Motor neuron (in vitro differentiated cells): ENCODE measurements at regions not wholly inside any gene's neighbourhood (a gene's known extent, or its start where the extent isn't known, plus 50 kb on each side); places are given as distances from the start of the nearest gene placed in this dataset.

Source experiments
- ATAC-seq, 8 experiments: fragments of 200-7000 bp; cut with Tn5 transposase; replicated peaks in 6 of 8; 2 replicates each; pipeline ENCODE4 v1.8.0; 2021; ENCODE audit warnings: mild to moderate bottlenecking in 8 of 8, moderate library complexity in 8 of 8
- H3K27ac ChIP-seq, 2 donors: fragments of 250-450 bp; sonication (Bioruptor Pico); 2 replicates each; pipeline ENCODE4 v1.9.0; 2021; ENCODE audit warnings: antibody characterized with exemption in 2 of 2, mild to moderate bottlenecking in 2 of 2, moderate library complexity in 1 of 2
- H3K4me1 ChIP-seq, 2 donors: fragments of 250-450 bp; sonication (Bioruptor Pico); replicated peaks in 1 of 2; 2 replicates each; pipeline ENCODE4 v1.6.1; 2021; ENCODE audit warnings: antibody characterized with exemption in 2 of 2, mild to moderate bottlenecking in 2 of 2, moderate library complexity in 1 of 2
- H3K4me3 ChIP-seq, 5 donors: fragments of 250-450 bp; sonication (Bioruptor Pico); 2 replicates each; pipeline ENCODE4 v1.9.0; 2021; ENCODE audit warnings: antibody characterized with exemption in 5 of 5, mild to moderate bottlenecking in 5 of 5, moderate library complexity in 4 of 5
- WGBS, 10 experiments: fragments of 450-650 bp; shearing (Covaris generic); methylation state at CpG; one replicate each; pipeline ENCODE4 v1.0.0; 2022; 5-methylcytosine and 5-hydroxymethylcytosine counted together
- in situ Hi-C, 9 experiments: fragments of 400-800 bp; cut with MboI; loops; one replicate each; pipeline ENCODE4 v1.15.0; 2021; ENCODE audit warnings: low sequenced_read_pairs in 9 of 9, low pct_unique_long_range_greater_than_20kb in 2 of 9; ENCODE audit not compliant: unreplicated experiment in 9 of 9

DNA sequence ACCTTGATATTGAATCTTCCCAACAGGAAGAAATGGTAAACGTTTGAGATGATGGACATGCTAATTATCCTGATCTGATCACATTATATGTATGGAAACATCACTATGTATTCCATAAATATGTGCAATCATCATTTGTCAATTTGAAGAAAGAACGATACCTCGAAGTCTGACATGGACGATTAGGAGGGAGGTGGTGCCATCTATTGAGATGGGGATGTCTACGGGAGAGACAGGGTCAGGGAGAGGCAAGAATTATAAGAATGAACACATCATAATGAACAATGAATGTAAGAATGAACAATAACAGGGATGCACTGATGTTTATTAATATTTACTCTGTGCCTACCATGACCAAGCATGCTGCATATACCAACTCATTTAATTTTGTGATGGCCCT is 93.7 kb upstream of the SOD3 start:
- Histone ChIP-seq H3K4me3 (no peak overlapping the region), H3K4me1 (peaks cover 12 to 15% of the 10 kb centered on the region in 2 donors), H3K27ac (no peak overlapping the region)
- in situ Hi-C loops = no loop called here
- ATAC-seq = no peak
- 30 to 100% (median 74%) methylated on average over 2 to 5 of the region's 5 CpGs; no CpG with 5 or more reads in 2 of the 10 experiments for WGBS, 10 experiments

DNA sequence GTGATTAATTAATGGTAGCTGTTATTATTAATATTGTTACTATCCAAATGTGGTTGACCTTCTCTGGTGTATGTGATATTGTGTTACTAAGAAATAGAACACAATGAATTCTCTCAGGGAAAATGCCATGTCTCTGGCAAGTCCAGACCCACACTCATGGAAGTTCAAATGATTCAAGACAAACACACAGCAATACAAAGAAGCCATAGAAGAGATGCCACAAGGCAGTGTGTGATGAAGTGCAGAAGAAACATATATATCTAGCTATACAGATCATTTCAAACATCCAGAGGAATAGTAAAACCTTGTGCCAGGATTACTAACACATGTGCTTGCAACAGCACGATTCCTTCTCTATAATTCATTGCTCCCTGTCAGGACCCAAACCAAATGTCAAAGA is 93.1 kb upstream of the SOD3 start:
- Histone ChIP-seq H3K4me3 (no peak overlapping the region), H3K4me1 (peaks cover 12 to 15% of the 10 kb centered on the region in 2 donors), H3K27ac (no peak overlapping the region)
- peak in 1 of 8 experiments; percentile 59 for ATAC-seq
- in situ Hi-C loops = no loop called here
- 0 to 83% (median 54%) methylated on average over 1 of the region's 1 CpG; no CpG with 5 or more reads in 5 of the 10 experiments for WGBS, 10 experiments

DNA sequence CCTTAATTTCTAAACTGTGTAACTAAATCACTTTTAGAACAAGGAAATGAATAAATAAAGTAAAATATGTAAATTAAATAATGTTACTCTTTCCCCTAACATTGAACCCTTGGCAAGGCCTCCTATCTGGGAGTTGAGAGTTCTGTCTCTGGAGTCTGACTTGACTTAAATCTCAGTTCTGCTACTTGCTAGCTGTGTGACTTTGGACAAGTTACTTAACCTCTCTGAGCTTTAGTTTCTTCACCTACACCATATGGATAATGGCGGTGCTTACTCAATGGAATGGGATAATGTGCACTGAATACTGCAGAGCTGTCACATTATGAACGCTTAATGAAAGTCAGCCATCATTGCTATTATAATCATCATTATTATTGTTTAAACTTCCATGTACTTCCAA is 92.1 kb upstream of the SOD3 start:
- no peak for ATAC-seq
- in situ Hi-C loops = no loop called here
- Histone ChIP-seq H3K4me3 (no peak overlapping the region), H3K27ac (no peak overlapping the region), H3K4me1 (peaks cover 12 to 15% of the 10 kb centered on the region in 2 donors)
- WGBS, 10 experiments = 55 to 100% (median 92%) methylated on average over 1 to 2 of the region's 2 CpGs; no CpG with 5 or more reads in 3 of the 10 experiments

DNA sequence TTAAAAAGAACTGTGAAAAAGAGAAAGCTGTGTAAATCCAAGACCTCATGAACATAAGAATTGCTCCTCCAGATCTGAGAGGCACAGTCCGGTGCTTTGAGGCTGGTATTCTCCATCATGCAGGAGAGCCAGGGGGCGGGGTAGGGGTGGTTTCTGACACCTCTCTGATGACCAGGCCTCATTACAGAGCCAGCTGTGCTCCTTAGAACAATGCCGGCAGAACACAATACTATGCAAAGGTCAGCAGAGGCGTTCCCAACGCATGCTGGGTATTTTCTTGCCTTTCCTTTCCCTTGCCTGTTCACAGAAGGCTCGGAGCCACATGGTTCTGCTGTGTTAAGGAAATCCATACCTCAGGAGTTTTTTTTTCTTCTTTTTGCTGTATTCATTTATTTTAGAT is 91.2 kb upstream of the SOD3 start:
- Histone ChIP-seq H3K4me3 (no peak overlapping the region), H3K27ac (no peak overlapping the region), H3K4me1 (peaks cover 12 to 15% of the 10 kb centered on the region in 2 donors)
- peak in 5 of 8 experiments; percentile 62 to 99 (median 96) for ATAC-seq
- WGBS, 10 experiments = 7 to 80% (median 49%) methylated on average over 1 to 6 of the region's 6 CpGs; no CpG with 5 or more reads in 1 of the 10 experiments
- in situ Hi-C loops = no loop called here

DNA sequence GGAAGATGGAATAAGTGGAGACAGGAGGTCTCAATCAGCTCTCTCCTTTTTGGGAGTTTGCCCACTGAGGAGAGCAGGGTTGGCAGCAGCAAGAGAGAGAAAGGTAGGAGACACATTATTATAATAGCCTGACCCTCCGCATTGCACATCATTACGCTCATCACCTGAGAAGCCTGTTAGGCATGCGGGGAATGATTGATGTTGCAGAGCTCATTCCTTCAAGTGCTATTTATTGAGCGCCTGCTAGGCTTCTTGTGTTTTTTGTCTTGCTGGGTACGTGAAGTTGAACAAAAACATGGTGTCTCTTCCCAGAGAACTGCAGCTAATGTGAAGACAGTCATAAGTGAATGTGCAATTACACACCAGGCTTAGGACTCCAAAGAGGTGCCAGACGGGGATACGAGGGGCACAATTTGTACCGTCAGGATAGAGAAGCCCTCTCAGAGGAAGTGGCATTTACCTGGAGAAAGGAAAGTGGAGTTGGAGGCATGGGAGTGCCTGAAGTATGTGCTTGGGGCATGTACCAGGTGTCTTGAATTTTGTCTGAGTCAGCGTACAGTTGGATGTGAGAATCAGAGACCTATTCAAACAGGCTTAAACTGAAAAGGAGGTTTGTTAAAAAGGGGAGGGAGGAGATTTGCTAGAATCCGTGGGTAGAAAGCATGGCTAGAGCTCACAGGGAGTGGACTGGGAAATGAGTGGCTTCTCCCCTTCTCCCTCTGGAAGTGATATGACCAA is 90.2 kb upstream of the SOD3 start:
- Histone ChIP-seq H3K4me3 (no peak overlapping the region), H3K4me1 (peaks cover 12 to 15% of the 10 kb centered on the region in 2 donors), H3K27ac (no peak overlapping the region)
- ATAC-seq = no peak
- WGBS, 10 experiments = 38 to 100% (median 83%) methylated on average over 2 to 5 of the region's 10 CpGs; no CpG with 5 or more reads in 3 of the 10 experiments
- in situ Hi-C loops = no loop called here

DNA sequence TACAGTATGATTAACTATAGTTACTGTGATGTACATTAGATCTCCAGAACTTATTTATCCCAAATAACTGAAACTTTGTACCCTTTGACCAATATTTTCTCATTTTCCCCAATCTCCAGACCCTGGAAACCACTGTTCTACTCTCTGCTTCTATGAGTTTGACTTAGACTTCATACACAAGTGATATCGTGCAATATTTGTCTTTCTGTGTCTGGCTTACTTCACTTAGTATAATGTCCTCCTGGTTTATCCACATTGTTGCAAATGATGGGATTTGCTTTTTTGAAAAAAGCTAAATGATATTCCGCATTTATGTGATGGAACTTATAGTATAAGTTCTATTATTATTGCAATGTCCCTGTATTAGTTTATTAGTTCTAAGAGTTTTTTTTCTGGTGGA is 81.8 kb upstream of the SOD3 start:
- no peak for ATAC-seq
- Histone ChIP-seq H3K4me3 (no peak overlapping the region), H3K27ac (no peak overlapping the region), H3K4me1 (no peaks in the 10 kb centered on the region)
- in situ Hi-C loops = no loop called here
- WGBS, 10 experiments = 29 to 100% (median 46%) methylated on average over 1 to 2 of the region's 2 CpGs; no CpG with 5 or more reads in 2 of the 10 experiments

DNA sequence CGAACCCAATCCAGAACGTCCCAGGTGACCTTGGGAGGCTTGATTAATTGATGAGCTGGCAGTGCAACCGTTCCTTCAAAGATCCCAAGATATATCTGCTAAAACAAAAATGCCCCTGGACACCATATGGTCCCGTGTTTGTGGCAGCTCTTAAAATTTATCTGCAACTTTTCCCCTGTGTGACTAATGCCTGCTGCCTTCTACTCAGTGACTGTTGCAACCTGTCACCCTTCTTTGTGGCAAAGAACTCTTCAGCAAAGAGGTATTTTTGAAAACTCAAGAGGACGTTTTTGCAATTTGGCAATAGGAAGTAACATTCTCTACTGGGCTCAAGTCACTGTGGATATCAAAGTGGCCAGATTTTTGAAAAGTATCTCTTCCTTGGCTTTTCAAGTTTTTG is 75.8 kb upstream of the SOD3 start:
- 0 to 89% (median 50%) methylated on average over 1 to 5 of the region's 5 CpGs for WGBS, 10 experiments
- no peak for ATAC-seq

DNA sequence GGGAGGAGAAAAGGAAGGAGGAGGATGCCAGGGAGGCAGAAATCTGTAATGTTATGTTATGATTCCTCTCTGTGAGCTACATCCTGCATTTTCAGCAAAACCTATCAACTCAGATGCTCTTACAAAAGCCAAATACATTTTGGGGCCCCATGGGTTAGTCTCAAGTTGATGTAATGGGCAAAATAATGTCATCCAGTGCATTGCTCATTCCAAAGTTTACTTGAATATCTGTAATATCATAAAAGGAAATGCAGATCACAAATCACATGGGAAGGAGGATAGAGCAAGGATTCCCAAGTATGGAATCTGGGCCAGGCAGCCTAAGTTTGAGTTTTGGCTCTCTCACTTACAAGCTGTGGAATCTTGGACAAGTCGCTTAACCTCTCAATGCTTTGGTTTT is 74.9 kb upstream of the SOD3 start:
- in situ Hi-C loops = no loop called here
- WGBS, 10 experiments = 14 to 80% (median 63%) methylated on average over 1 of the region's 1 CpG; no CpG with 5 or more reads in 4 of the 10 experiments
- ATAC-seq = no peak
- Histone ChIP-seq H3K4me1 (no peaks in the 10 kb centered on the region), H3K4me3 (no peak overlapping the region), H3K27ac (no peak overlapping the region)

More for the DNA sequence above, 75.8 kb upstream of the SOD3 start:
- Histone ChIP-seq H3K4me3 (no peak overlapping the region), H3K27ac (no peak overlapping the region), H3K4me1 (no peaks in the 10 kb centered on the region)
- in situ Hi-C loops = no loop called here

DNA sequence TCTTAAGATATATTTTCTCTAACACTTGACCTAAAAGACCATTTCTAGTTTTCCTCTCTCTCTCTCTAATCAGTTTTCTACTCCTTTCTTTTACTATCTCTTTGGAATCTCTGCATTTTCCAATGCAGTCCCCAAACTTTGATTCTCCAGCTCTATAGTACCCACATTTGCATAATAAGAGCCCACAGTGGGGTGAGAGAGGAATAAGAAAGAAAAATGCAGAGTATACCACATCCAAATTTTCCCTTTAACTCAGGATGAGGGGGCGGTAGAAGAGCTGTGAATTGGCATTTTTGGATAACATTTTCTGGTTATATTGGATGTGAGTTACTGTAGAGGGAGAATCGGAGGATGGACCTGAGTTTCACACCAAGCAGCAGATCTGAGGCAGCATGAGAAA is 74.4 kb upstream of the SOD3 start:
- in situ Hi-C loops = no loop called here
- no peak overlapping the region for H3K4me3 ChIP-seq
- no peak overlapping the region for H3K27ac ChIP-seq
- ATAC-seq = no peak
- 0 to 86% (median 41%) methylated on average over 1 to 2 of the region's 2 CpGs for WGBS, 10 experiments
- H3K4me1 ChIP-seq = no peaks in the 10 kb centered on the region

DNA sequence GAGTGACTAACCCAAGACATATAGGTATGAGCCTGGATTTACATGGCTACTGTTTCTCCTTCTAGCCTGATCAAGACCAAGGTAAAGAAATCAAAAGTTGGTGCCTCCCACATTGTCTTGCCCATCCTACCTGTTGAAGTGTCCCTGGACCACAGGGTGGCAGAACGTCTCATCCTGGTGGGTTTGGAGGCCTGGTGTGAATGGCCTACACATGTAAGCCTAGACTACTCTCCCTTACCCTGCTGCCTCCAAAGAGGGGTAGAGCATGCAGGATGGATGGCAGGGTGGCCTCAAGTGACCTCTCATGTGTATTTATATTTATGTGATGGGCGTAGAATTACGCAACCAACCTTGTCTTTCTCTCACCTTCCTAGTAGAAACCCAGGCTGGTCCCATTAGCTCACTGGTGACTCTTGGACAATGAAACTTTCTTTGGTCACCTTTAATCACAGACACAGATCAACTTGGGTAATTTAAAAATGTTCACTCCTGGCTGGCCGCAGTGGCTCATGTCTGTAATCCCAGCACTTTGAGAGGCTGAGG is 73.3 kb upstream of the SOD3 start:
- in situ Hi-C loops = no loop called here
- ATAC-seq = no peak
- Histone ChIP-seq H3K4me1 (no peaks in the 10 kb centered on the region), H3K27ac (no peak overlapping the region), H3K4me3 (no peak overlapping the region)
- 39 to 100% (median 88%) methylated on average over 1 to 4 of the region's 4 CpGs; no CpG with 5 or more reads in 3 of the 10 experiments for WGBS, 10 experiments

DNA sequence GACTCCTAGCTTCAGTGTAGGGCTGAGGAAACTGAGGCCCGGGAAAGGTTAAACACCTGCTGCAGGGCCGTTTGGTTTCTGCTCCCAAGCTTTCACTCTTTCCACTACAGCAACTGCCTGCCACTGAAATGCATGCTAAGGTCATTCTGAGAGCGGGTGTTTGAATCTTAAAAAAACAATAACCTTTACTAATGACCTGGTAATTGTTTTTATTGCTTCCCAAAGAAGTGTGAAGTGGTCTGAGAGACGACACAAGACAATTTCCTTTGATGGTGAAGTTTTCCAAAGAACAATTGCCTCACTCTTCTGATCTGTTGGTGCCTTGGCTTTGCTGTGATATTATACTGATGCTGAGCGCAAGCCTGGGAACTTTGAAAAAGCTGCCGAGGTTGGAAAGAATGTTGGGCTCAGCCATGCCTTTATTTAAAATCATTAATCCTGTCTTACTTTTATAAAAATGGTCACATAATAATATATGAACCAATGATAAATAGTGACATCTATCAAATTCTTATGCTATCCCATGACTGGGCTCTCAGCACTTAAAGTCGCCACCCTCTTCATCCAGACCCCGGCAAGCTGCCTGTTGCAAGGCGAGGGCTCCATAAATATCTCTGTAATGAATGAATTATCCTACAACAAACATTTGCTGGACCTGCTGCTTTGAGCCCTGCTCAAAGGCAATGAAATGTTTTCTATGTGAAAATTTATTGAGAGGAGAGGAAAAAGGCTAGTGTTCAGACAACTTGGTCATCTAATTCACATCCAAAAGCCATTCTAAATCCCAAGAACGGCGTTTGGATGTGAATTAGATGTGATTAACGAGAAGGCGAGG is 67.8 kb upstream of the SOD3 start:
- WGBS, 10 experiments = 8 to 68% (median 47%) methylated on average over 4 to 11 of the region's 13 CpGs
- peak in 3 of 8 experiments; percentile 27 to 79 (median 77) for ATAC-seq
- Histone ChIP-seq H3K4me3 (no peak overlapping the region), H3K27ac (no peak overlapping the region), H3K4me1 (no peaks in the 10 kb centered on the region)
- in situ Hi-C loops = no loop called here

DNA sequence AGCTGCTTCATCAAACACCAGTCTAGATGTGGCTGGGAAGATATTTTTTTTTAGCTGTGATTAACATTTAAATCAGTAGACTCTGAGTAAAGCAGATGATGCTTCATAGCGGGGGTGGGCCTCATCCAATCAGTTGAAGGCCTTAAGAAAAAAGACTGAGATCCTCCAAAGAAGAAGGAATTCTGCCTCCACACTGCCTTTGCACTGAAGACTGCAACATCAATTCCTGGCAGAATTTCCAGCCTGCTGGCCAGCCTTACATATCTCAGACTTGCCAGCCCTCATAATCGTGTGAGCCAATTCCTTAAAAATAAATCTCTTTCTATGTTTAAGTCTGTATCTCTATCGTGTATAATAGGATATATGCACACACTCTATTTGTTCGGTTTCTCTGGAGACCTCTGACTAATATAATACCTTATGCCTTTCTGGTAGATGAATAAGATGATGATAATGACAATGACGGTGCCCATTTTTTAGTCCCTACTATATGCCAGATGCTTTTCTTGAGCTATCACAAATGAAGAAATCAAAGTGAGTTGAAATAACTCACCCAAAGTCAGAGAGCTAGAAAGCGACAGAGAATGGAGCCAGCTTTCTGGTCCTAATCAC is 66.1 kb upstream of the SOD3 start:
- no peak overlapping the region for H3K4me3 ChIP-seq
- H3K27ac ChIP-seq = no peak overlapping the region
- 0 to 95% (median 49%) methylated on average over 2 to 6 of the region's 6 CpGs; no CpG with 5 or more reads in 2 of the 10 experiments for WGBS, 10 experiments
- H3K4me1 ChIP-seq = no peaks in the 10 kb centered on the region
- in situ Hi-C loops = no loop called here
- ATAC-seq = no peak
